ENCODE measurements at regions not wholly inside any gene's neighbourhood (a gene's known extent, or its start where the extent isn't known, plus 50 kb on each side); places are given as distances from the start of the nearest gene placed in this dataset.

- Histone ChIP-seq H3K36me3 (no peaks in the 10 kb centered on the region), H3K27me3 (peaks cover 2% of the 10 kb centered on the region)
- WGBS, 2 donors = 75 to 81% methylated on average over 8 of the region's 8 CpGs
These were observed 141.7 kb downstream of the SOX1 start for GRCh38 chr13:112208656-112209055.

GRCh38 chr13:112209266-112209665, 142.3 kb downstream of the SOX1 start:
- DNase-seq = no peak
- intact Hi-C loops (cut with DNase I) = no loop called here
- Histone ChIP-seq H3K27ac (no peak overlapping the region), H3K9me3 (no peaks in the 10 kb centered on the region), H3K27me3 (peaks cover 2% of the 10 kb centered on the region), H3K4me1 (no peaks in the 10 kb centered on the region), H3K36me3 (no peaks in the 10 kb centered on the region), H3K4me3 (replicated peaks in 1 of 3) (no peak overlapping the region)
- 78 to 82% methylated on average over 11 to 12 of the region's 12 CpGs for WGBS, 2 donors
- no peak for TF ChIP-seq POLR2A (IDR thresholded peaks at IDR 0.05)
- TF ChIP-seq CTCF (IDR thresholded peaks at IDR 0.05) = no peak

More at GRCh38 chr13:112208656-112209055, 141.7 kb downstream of the SOX1 start:
- H3K4me1 ChIP-seq = no peaks in the 10 kb centered on the region
- no peak overlapping the region for H3K27ac ChIP-seq
- no peak overlapping the region for H3K4me3 ChIP-seq (replicated peaks in 1 of 3)
- no peak for DNase-seq
- H3K9me3 ChIP-seq = no peaks in the 10 kb centered on the region
- intact Hi-C loops (cut with DNase I) = no loop called here
- TF ChIP-seq POLR2A (IDR thresholded peaks at IDR 0.05) = no peak

GRCh38 chr13:112209711-112210110, 142.8 kb downstream of the SOX1 start:
- H3K4me1 ChIP-seq = no peaks in the 10 kb centered on the region
- no peak overlapping the region for H3K4me3 ChIP-seq (replicated peaks in 1 of 3)
- no peak for TF ChIP-seq POLR2A (IDR thresholded peaks at IDR 0.05)
- no peak for TF ChIP-seq CTCF (IDR thresholded peaks at IDR 0.05)
- H3K27ac ChIP-seq = no peak overlapping the region
- no peak for DNase-seq
- H3K9me3 ChIP-seq = no peaks in the 10 kb centered on the region
- peaks cover 2% of the 10 kb centered on the region for H3K27me3 ChIP-seq
- 84 to 89% methylated on average over 3 to 6 of the region's 9 CpGs for WGBS, 2 donors
- no peaks in the 10 kb centered on the region for H3K36me3 ChIP-seq
- intact Hi-C loops (cut with DNase I) = no loop called here

- no peaks in the 10 kb centered on the region for H3K36me3 ChIP-seq
- H3K27me3 ChIP-seq = peaks cover 2% of the 10 kb centered on the region
- 47% methylated on average over 11 of the region's 11 CpGs for WGBS, 2 donors
- H3K4me1 ChIP-seq = no peaks in the 10 kb centered on the region
- intact Hi-C loops (cut with DNase I) = no loop called here
- H3K27ac ChIP-seq = no peak overlapping the region
- no peaks in the 10 kb centered on the region for H3K9me3 ChIP-seq
- no peak for DNase-seq
- no peak overlapping the region for H3K4me3 ChIP-seq (replicated peaks in 1 of 3)
- no peak for TF ChIP-seq POLR2A (IDR thresholded peaks at IDR 0.05)
- no peak for TF ChIP-seq CTCF (IDR thresholded peaks at IDR 0.05)
These were observed 143.4 kb downstream of the SOX1 start for GRCh38 chr13:112210371-112210770.

- Histone ChIP-seq H3K4me3 (replicated peaks in 1 of 3) (no peak overlapping the region), H3K27me3 (peaks cover 2% of the 10 kb centered on the region), H3K27ac (no peak overlapping the region), H3K9me3 (no peaks in the 10 kb centered on the region), H3K36me3 (no peaks in the 10 kb centered on the region), H3K4me1 (no peaks in the 10 kb centered on the region)
- DNase-seq = no peak
- TF ChIP-seq POLR2A (IDR thresholded peaks at IDR 0.05) = no peak
- no peak for TF ChIP-seq CTCF (IDR thresholded peaks at IDR 0.05)
- 91 to 93% methylated on average over 5 of the region's 5 CpGs for WGBS, 2 donors
- intact Hi-C loops (cut with DNase I) = no loop called here
These were observed 145.6 kb downstream of the SOX1 start for GRCh38 chr13:112212533-112212932.

Measured in thyroid gland (tissue), 4 donors.